Tibial nerve (tissue), 4 donors: ENCODE measurements at regions not wholly inside any gene's neighbourhood (a gene's known extent, or its start where the extent isn't known, plus 50 kb on each side); places are given as distances from the start of the nearest gene placed in this dataset.
"Not testable (repeated sequence)": the region's sequence is repeated elsewhere in the genome, so short reads cannot be mapped to it uniquely, and the experiment has no call there.

Source experiments
- EP300 ChIP-seq, 2 donors: sonication (generic); formaldehyde crosslinking; IDR thresholded peaks; one replicate each; pipeline ENCODE4 v1.6.1; 2017; ENCODE audit warnings: antibody characterized with exemption in 2 of 2, mild to moderate bottlenecking in 1 of 2
- TF ChIP-seq, protein P1 (sequence below), 5 experiments: fragments of 200-600 bp in 3 of 5; fragments of 450-650 bp in 2 of 5; sonication (generic) in 3 of 5; IDR thresholded peaks; one replicate each; pipeline ENCODE4 v1.5.1; 2016 to 2019; ENCODE audit warnings: antibody characterized with exemption in 5 of 5, mild to moderate bottlenecking in 3 of 5, moderate library complexity in 2 of 5

GRCh38 chr21:13986996-13987958 lies 223.5 kb downstream of the LIPI start:
- TF ChIP-seq, protein P1, sequence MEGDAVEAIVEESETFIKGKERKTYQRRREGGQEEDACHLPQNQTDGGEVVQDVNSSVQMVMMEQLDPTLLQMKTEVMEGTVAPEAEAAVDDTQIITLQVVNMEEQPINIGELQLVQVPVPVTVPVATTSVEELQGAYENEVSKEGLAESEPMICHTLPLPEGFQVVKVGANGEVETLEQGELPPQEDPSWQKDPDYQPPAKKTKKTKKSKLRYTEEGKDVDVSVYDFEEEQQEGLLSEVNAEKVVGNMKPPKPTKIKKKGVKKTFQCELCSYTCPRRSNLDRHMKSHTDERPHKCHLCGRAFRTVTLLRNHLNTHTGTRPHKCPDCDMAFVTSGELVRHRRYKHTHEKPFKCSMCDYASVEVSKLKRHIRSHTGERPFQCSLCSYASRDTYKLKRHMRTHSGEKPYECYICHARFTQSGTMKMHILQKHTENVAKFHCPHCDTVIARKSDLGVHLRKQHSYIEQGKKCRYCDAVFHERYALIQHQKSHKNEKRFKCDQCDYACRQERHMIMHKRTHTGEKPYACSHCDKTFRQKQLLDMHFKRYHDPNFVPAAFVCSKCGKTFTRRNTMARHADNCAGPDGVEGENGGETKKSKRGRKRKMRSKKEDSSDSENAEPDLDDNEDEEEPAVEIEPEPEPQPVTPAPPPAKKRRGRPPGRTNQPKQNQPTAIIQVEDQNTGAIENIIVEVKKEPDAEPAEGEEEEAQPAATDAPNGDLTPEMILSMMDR (IDR thresholded peaks at IDR 0.05), result not testable (repeated sequence)
- TF ChIP-seq EP300 (IDR thresholded peaks at IDR 0.05), result not testable (repeated sequence)
